NCI-H82 treated with DMSO at 0.1 percent for 48 hours (cell line): ENCODE measurements at regions not wholly inside any gene's neighbourhood (a gene's known extent, or its start where the extent isn't known, plus 50 kb on each side); places are given as distances from the start of the nearest gene placed in this dataset.

ENCODE experiments used
- DNase-seq: peaks from one replicate; lab custom pipeline; 2025; ENCODE audit not compliant: unreplicated experiment; lab: John Stamatoyannopoulos, UW

DNA sequence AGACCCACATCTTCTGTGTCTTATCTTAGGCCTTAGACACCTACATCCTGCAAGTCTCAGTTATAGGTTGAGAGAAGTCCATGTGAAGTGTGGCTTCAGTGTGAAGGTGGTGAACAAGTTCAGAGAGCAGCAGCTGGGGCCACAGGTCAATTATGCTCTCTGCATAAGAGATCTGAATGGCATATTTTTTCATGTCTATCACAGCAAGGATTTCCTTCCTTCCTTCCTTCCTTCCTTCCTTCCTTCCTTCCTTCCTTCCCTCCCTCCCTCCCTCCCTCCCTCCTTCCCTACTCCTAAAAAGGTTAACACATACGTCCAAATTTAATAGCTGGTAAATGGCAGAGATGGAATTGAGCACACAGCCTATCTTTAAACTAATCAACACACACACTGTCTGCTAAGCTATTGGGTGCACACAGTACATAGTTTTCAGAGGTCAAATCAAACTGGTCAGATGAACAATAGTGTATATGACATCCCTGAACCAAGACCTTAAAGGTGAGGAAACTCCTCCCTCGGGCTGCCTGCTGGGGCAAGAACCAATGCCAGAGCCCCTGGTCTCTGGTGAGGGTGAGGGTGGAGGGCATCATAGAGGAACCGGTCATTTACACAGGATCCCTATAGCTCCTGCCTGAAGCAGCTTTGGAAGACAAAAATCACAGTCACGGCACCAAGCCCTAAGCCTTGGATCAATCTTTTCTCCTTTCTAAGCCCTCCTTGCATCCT is 240.9 kb downstream of the ICOS start:
- no peak for DNase-seq

DNA sequence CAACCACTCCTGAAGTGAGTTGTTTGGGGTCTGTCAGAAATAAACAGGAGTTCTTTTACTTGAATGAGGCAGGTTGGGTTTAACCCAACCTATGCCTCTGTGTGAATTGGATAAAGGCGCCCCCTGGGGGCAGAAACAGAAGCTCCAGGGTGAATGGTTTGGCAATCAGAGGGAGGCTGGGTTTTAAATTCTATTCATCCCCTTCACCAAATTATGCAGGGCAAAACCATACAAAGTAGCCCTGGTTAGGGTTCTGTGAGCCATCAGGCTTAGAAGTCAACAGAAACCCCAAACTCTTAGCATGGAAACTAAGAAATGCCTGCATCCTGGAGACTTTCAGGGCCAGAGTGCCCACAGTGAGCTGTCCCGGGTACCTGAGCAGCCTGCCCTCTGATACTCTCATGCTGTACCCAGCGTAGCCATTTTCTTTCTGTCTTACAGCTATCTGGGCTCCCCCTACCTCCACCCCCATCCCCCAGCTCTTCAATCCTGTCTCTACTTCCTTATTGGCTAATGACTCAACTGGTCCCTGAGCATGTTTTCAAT is 241.5 kb downstream of the ICOS start:
- DNase-seq = no peak

DNA sequence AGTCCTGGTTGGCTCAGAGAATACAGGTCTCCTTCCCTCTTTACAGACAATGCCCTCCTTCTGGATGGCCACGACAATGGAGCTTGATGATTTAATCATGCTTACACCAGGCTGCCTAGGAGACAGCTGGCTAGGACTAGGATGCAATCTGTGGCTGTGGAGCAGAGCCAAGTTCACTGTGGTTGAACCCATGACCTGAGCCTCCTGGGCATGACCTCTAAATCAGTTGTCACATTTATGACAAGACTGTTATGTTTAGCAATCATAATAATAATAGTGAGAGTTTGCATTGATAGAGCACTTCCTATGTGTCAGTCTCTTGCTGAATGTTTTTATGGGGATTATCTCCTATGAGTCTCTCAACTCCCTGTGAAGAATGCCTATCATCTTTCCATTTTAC is 244.1 kb downstream of the ICOS start:
- peak; percentile 92 for DNase-seq

DNA sequence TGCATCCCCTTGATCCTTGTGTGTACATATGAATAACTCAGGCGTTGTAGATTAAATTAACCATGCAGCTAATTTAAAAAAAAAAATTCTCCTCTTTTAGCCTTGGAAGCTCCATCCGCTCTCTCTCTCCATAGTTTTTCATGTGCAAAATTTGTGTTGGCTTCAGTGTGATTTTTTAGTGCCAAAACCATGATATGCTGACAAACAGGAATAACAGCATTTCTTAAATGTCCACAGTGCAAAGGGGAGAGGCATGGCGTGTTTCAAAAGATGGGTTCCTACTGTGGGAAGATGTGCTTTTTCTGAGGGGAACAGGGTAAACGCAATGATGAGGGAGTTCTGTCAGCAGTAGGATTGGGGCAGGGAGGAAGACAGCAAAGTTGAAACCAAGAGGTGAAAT is 247.0 kb downstream of the ICOS start:
- no peak for DNase-seq

DNA sequence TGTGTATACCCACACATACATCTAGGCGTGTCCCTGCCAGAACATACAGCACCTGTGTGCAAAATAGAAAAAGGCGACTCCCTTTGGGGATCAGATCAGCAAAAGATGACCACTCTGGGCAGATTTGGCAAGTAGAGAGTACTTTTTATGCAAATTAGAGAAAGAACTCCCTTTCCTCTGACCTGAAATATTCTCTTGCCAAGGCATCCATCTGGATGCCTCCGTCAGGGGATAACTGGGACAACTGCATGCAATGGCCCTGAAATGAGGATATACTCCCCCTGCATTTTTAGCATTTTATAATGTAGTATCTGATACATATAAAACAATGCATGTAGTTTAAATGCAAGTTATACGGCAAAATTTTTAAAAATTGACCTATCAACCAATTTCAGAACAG is 247.7 kb downstream of the ICOS start:
- no peak for DNase-seq

DNA sequence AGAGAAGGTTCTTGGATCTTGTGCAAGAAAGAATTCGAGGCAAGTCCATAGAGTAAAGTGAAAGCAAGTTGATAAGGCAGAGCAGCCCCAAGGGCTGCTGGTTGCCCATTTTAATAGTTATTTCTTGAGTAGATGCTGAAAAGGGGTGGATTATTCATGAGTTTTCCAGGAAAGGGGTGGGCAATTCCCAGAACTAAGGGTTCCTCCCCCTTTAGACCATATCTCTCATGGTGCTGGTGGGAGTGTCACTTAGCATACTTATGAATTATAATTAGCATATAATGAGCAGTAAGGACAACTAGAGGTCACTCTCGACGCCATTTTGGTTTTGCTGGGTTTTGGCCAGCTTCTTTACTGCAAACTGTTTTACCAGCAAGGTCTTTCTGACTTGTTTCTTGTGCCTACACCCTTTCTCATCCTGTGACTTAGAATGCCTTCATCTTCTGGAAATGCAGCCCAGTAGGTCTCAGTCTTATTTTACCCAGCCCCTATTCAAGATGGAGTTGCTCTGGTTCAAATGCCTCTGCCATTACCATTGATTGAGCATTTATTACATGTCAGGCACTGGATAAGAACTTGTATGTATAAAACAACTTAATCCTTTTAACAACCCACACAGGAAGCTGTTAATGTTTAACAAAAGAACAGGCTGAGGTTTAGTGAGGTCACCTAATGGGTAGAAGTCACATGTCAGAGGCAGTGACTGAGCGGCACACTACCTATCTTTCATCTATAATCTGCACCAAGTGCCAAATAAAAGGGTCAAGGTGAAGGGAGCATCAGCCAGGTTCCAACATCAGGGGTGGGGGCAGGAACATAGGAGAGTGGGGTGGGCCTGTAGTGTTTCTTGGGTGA is 250.9 kb downstream of the ICOS start:
- DNase-seq = no peak

DNA sequence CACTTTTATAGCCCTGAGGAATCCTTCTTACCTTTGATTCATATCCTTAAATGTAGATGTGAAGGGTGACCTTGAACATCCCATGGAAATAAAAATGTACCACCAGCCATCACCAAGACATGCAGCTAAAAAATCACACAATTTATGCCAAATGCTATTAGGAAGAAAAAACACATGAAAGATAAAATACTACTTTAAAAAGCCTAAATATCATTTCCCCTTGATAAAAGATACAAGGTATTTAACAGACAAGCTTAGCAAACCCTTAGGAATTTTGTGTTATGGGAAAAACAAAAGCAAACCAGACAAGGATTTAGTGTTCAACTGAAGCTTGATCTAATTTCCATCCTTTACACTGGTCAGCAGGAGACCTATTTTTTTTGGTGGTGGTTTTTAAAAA is 255.0 kb downstream of the ICOS start:
- DNase-seq = no peak

DNA sequence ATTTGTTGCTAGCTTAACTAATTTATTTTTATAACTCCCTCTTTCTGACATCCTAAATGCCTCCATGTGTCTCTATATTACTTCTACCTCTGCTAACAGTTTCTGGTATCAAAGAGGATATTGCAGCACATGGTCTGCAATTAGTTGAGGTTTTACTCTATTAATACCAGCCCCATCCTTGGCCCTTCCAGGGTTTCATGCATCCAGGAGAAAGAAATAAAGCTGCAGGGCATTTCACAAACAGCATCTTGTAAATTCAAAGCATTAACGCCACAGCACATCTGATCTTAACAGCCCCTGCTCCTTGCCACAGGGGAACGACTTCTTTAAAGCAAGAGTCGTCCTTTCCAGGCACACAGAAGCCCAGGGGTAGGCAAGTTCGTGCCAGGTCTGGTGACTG is 258.9 kb downstream of the ICOS start:
- no peak for DNase-seq

DNA sequence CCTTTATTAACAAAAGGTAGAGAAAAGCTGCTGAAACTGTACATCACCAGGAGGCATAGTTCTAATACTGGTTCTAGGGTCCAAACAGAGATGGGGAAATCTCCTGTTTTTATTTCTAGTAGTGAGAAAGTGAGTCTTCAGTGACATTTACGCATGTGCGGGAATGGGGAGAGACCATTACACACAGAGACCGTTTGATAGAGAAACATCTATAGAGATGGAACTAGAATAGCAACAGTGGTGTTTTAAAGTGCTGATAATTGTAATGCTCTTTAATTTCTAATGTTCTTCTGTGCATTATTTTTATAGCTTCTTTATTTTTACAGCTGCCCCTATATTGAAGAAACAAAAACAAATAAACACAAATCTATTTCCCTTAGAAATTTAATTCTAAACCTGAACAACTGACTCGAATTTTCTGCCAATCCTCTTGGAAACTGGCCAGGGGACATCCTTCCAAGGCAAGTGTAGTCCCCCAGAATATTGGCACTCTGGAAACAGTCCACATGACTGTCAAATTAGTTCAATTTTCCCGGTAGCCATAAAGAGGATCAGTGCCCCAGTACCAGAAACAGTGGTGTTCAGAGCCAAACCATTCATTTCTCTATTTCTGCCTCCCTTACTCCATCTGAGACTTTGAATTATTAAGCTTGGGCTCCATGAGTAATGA is 260.9 kb downstream of the ICOS start:
- DNase-seq = no peak

DNA sequence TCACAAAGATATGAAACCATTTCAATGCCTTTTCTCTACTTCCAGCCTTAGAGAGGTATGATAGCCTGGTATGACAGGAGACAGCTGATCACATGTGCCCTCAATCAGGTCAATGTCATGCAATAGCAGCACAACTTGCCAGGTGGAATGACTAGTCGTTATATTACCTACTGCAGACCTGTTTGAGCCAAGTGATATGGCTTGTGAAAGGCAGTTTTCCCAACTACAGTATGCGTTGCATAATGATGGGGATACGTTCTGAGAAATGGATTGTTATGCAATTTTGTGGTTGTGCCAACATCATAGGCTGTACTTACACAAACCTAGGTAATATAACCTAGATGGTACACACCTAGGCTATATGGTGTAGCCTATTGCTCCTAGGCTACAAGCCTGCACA is 262.8 kb downstream of the ICOS start:
- no peak for DNase-seq

DNA sequence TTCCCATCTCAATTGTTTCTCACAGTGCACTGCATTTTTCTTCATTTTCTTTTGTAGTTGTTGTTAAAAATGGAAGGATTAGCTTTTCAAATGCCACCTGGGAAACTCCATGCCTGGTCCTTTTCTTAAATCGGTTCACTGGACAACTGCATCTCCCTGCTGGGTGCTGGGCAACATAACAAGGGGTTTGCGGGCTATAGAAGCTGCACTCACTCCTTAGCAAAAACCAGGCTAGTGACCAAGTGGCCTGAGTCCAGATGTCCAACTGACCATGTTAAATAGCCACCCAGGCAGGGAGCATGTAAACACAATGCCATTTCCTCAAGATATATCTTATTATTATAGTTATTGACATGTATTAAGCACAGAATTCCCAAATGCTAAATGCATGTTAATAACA is 264.9 kb downstream of the ICOS start:
- no peak for DNase-seq

DNA sequence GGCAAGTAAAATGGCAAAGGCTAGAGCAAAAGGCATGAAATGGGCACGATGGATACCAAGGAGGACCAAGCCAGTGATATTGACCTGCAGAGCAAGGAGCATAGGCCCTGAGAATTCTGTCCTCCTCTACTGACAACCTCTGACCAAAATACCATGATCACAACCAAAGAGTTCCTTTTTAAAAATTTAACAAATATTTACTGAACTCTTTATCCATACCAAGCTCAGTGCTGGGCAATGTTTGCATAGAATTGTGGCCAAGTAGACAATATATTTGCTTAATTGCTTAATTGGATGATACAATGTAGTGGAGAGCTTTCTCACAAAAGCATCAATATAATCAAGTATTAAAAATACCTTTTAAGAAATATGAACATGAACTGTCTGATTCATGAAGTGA is 265.7 kb downstream of the ICOS start:
- DNase-seq = no peak

DNA sequence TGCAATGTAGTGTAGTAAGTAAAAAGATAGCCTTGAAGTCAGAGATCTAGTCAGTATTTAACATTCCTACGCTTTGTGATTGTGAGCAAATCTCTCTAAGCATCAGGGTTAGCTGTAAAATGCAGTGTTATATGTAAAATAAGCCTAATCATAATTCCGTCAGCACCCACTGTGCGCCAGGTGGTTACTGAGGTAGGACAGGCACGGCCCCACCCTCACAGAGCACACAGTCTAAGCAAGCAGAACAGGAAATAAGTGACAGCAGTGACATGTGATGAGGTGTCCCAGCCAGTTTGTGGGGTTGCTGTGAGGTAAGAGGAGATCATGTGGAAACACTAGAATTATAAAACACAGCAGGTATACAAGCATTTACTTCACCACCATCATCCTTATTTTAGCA is 267.1 kb downstream of the ICOS start:
- DNase-seq = no peak

DNA sequence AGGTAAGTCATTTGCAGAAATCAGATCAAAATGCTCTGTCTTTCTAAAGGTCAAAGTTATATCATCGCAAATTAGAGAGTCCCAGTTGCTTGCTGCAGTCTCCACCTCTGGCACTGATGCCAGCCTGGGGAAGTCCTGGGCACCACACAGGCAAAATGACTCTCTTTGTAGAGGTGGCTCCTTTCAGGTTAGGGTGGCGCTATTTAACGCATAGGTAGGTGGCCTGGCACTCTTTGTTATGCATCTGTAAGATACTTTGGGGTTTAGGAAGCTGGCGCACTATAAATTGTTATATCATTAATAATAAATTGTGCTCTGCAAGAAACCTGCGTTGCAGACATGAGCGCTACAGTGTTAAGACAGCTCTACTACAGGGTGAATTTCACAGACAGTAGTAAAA is 268.5 kb downstream of the ICOS start:
- no peak for DNase-seq

DNA sequence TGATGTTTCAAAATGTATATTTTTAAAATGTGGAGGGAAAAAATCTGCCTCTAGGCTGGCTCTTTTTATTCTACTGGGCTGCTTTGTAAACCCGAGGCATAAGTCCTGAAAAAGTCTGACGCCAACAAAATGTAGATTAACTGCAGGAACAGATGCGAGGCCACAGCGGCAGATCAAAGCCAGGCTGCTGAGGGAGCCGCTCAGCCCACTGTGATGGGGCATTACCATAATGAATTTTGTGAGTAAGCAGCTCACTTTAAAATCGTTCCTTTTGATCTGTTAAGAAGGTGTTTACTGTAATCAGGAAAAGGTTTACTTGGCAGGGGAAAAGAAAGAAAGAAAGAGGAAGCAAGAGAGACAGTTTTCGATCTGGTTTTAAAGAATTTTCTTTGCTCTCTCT is 269.0 kb downstream of the ICOS start:
- DNase-seq = peak; percentile 90

DNA sequence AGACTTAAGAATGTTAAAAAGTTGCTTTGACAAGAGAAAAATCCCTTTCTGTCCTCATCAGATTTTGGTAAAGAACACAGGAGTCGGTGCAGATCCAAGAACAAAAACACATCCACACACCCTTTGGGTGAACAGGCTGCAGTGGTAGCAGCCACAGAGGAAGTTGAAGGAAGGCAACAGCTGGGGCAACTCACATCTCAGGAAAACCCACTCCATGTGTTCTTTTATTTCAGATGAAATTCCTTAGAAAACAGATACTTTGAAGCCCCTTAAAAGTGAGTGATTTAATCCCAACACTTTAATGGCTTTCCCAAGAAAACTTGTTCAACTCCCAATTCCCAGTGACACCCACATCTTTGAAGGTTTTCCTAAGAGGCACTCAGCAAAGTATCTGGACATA is 271.3 kb downstream of the ICOS start:
- DNase-seq = no peak

DNA sequence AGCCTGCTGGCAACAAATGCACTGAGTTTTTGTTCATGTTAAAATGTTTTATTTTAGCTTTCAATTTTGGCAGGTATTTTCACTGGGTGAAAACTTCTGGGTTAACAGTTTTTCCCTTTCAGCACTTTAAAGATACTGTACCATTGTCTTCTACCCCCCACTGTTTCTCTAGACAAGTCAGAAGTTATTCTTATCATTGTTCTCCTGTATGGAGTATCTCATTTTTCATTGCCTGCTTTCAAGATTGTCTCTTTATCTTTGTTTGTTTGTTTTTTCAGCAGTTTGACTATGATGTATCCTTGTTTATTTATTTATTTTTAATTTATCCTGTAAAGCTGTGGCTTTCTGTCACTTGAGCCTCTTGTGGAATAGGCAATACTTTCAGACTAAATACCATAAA is 277.0 kb downstream of the ICOS start:
- no peak for DNase-seq

DNA sequence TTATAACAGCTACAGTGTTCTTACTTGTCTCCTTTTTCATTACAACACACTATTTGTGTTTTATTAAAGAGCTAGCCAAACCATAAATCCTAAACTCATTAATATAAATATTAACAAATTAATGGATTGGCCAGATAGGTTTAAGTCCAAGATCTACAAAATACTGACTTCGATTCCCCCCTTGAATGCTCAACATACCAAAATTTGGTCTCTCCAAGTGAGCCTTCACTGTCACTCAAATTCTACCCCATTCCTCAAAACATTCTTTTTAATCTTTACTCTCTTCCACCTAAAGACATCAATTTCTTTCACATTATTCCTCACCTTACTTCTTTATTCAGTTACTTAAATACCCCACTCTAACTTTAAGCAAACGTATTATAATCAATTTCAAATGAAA is 281.5 kb downstream of the ICOS start:
- no peak for DNase-seq

DNA sequence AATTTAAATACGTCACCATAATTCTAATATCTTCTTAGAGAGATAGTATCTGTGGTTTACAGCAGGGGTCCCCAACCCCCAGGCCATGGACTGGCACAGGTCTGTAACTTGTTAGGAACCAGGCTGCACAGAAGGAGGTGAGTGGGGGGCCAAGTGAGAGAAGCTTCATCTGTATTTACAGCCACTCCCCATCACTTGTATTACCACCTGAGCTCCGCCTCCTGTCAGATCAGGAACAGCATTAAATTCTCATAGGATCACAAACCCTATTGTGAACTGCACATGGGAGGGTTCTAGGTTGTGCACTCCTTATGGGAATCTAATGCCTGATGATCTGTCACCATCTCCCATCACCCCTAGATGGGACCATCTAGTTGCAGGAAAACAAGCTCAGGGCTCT is 282.6 kb downstream of the ICOS start:
- no peak for DNase-seq

DNA sequence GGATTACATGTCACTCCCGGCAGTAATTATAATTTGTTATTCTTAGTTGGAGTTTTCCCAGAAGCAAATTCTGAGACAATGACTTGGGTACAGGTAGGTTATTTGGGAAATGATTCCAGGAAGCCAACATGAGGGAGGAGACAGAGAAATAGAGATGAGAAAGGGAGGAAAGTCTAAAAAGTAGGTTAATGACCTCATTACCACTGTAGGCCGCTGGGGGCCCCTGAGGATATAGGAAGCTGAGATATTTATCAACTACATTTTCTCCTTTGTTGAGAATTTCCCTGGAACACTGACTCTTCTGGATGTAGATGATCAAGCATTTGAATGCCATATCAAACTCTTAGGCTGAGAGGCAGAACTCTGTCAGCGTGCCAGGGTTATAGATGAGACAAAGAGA is 284.3 kb downstream of the ICOS start:
- DNase-seq = no peak

DNA sequence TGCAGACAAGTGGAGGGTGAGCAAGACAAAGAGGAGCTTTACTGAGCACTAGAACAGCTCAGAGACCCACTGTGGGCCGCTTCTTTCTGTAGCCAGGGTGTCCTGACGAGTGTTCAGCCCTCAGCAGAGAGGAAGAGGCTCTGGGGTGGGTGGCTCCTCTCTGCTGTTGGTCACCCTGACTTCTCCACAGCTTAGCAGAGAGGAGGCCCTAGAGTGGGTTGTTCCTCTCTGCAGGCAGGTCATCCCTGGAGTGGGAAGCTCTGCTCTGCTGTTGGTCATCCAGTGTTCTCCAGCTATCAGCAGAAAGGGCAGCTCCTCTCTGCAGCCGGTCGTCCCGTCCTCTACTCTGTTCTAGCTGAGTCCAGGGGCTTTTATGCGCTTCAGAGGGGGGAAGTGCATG is 286.5 kb downstream of the ICOS start:
- no peak for DNase-seq

DNA sequence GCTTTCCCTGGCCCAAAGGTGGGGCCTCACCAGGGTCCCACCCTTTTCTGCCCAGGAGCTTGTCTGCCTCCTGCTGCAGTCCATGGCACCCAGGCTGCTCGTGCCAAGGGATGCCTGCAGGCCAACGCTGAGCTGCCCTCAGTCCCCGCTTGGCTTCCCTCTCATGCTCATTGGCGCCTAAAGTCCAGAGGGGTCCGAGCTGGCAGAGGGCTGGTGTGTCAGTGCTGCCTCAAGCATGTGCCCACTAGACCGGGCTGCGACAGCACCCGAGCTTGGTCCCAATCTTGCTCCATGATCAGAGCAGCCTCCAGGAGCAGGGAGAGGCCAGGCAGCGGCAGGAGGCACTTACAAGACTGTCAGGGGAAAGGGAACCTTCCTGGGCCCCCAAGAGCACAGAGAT is 287.0 kb downstream of the ICOS start:
- no peak for DNase-seq
